Liver (tissue), 3 donors: ENCODE measurements at regions not wholly inside any gene's neighbourhood (a gene's known extent, or its start where the extent isn't known, plus 50 kb on each side); places are given as distances from the start of the nearest gene placed in this dataset.

Experiments
- CTCF ChIP-seq: fragments of 150-350 bp; IDR thresholded peaks from 2 replicates; pipeline ENCODE4 v1.5.1; 2017; ENCODE audit warnings: improper control_type of control experiment, low read depth, low read length; ENCODE audit not compliant: missing input control
- RAD21 ChIP-seq, 2 donors: IDR thresholded peaks; 2 replicates each; pipeline ENCODE4 v1.6.1; 2016; ENCODE audit warnings: antibody characterized with exemption in 2 of 2, mild to moderate bottlenecking in 2 of 2
- donor health status: healthy.
- donor health status: healthy.

GRCh38 chr4:65791111-65791811, 121.0 kb upstream of the EPHA5 start:
- TF ChIP-seq CTCF (no peak), RAD21 (IDR thresholded peaks at IDR 0.05) (no peak)
